Parathyroid adenoma (tissue), 2 donors: ENCODE measurements at regions not wholly inside any gene's neighbourhood (a gene's known extent, or its start where the extent isn't known, plus 50 kb on each side); places are given as distances from the start of the nearest gene placed in this dataset.

ENCODE experiments used
- H2AFZ ChIP-seq: fragments of 300-600 bp; sonication (generic); one replicate; pipeline ENCODE4 v1.7.0; 2017; ENCODE audit warnings: antibody characterized with exemption, mild to moderate bottlenecking
- H3K27ac ChIP-seq: fragments of 300-600 bp; sonication (generic); one replicate; pipeline ENCODE4 v1.7.0; 2017
- H3K27me3 ChIP-seq: fragments of 300-600 bp; sonication (generic); one replicate; pipeline ENCODE4 v1.7.0; 2017; ENCODE audit warnings: low read length; ENCODE audit not compliant: control insufficient read depth, insufficient read depth
- H3K36me3 ChIP-seq: fragments of 300-600 bp; sonication (generic); one replicate; pipeline ENCODE4 v1.7.0; 2017; ENCODE audit warnings: low read length; ENCODE audit not compliant: control insufficient read depth, insufficient read depth
- H3K4me1 ChIP-seq: fragments of 300-600 bp; sonication (generic); one replicate; pipeline ENCODE4 v1.7.0; 2017; ENCODE audit warnings: control low read depth
- H3K4me2 ChIP-seq: fragments of 300-600 bp; sonication (generic); one replicate; pipeline ENCODE4 v1.7.0; 2017; ENCODE audit warnings: low read length
- H3K4me3 ChIP-seq: fragments of 300-600 bp; sonication (generic); one replicate; pipeline ENCODE4 v1.7.0; 2017; ENCODE audit warnings: low read depth, low read length
- H3K79me2 ChIP-seq: fragments of 300-600 bp; sonication (generic); one replicate; pipeline ENCODE4 v1.7.0; 2017; ENCODE audit warnings: control low read depth
- H3K9ac ChIP-seq: fragments of 300-600 bp; sonication (generic); one replicate; pipeline ENCODE4 v1.7.0; 2017; ENCODE audit warnings: mild to moderate bottlenecking
- H3K9me3 ChIP-seq: fragments of 300-600 bp; sonication (generic); one replicate; pipeline ENCODE4 v1.7.0; 2017; ENCODE audit warnings: low read length; ENCODE audit not compliant: control insufficient read depth
- TF ChIP-seq, protein P1 (sequence below): fragments of 300-600 bp; sonication (generic); IDR thresholded peaks from one replicate; pipeline ENCODE4 v1.7.0; 2017; ENCODE audit warnings: antibody characterized with exemption, mild to moderate bottlenecking
- donor health status: primary hyperparathyroidism.

DNA sequence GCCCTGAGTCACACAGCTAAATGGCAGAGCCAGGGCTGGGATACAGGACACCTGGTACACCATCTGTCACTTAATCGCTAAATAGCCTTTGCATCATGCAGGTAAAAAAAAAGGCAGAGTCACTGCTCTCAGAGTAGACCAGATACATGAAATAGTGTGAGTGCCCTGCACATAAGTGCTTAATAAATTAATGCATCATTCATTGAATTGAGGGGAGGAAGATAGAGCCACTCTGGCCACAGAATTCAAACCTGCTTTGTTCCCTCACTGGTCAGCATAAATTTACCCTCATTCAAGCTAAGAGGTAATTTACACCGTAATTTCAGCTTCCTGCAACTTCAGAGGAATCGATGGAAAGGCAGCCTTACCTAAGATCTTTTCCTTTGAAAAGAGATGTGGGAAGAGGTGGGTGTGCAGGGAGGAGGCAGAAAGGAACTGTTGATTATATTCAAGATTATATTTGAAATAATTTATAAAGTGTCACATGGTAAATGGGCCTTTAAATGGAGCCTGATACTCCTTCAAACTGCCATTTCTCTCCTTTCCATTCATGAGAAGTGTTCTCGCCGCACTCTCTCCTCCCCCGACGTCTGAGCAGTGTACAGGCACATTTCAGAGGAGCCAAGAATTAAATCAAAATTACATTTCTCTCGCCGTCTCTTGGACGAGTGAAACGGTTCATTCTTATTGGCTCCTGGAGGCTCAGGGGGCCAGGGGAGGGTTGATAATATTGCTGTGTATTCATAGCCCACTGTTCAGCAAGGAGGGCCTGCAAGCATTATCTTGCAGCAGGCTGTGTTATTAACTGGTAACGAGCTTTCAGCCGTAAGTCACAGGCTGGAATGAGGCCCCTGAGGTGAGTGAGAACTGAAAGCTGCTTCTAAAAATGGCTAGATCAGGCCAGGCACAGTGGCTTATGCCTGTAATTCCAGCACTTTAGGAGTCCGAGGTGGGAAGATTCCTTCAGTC is 52.2 kb upstream of the HMGXB4 start:
- no peaks in the 10 kb centered on the region for H3K36me3 ChIP-seq
- no peak overlapping the region for H2AFZ ChIP-seq
- H3K4me1 ChIP-seq = no peaks in the 10 kb centered on the region
- H3K4me3 ChIP-seq = no peak overlapping the region
- H3K9ac ChIP-seq = no peak overlapping the region
- H3K27me3 ChIP-seq = no peaks in the 10 kb centered on the region
- no peak overlapping the region for H3K27ac ChIP-seq
- H3K9me3 ChIP-seq = no peaks in the 10 kb centered on the region
- no peak overlapping the region for H3K4me2 ChIP-seq
- H3K79me2 ChIP-seq = no peaks in the 10 kb centered on the region
- TF ChIP-seq, protein P1, sequence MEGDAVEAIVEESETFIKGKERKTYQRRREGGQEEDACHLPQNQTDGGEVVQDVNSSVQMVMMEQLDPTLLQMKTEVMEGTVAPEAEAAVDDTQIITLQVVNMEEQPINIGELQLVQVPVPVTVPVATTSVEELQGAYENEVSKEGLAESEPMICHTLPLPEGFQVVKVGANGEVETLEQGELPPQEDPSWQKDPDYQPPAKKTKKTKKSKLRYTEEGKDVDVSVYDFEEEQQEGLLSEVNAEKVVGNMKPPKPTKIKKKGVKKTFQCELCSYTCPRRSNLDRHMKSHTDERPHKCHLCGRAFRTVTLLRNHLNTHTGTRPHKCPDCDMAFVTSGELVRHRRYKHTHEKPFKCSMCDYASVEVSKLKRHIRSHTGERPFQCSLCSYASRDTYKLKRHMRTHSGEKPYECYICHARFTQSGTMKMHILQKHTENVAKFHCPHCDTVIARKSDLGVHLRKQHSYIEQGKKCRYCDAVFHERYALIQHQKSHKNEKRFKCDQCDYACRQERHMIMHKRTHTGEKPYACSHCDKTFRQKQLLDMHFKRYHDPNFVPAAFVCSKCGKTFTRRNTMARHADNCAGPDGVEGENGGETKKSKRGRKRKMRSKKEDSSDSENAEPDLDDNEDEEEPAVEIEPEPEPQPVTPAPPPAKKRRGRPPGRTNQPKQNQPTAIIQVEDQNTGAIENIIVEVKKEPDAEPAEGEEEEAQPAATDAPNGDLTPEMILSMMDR = no peak

DNA sequence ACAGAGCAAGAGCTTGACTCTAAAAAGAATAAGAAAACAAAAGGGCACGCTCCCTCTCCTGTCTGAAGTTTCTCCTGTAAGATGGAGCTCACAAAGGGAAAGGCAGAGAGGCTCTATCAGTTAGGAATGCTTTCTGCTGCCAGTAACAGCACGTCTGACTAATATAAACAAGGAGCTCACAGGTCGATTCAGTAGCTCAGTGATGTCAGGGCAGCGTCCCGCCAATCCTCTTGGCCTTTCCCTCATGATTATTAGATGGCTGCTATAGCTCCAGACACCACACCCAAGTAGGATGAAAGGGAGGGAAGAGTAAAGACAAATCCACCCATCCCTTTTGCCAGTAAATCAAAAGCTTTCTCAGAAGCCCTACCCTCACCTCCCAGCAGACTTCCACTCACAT is 51.3 kb upstream of the HMGXB4 start:
- Histone ChIP-seq H3K9me3 (no peaks in the 10 kb centered on the region), H3K79me2 (no peaks in the 10 kb centered on the region), H3K4me3 (no peak overlapping the region), H2AFZ (no peak overlapping the region), H3K9ac (no peak overlapping the region), H3K27me3 (no peaks in the 10 kb centered on the region), H3K27ac (no peak overlapping the region), H3K4me1 (no peaks in the 10 kb centered on the region), H3K36me3 (no peaks in the 10 kb centered on the region), H3K4me2 (no peak overlapping the region)
- TF ChIP-seq, protein P1 = no peak

DNA sequence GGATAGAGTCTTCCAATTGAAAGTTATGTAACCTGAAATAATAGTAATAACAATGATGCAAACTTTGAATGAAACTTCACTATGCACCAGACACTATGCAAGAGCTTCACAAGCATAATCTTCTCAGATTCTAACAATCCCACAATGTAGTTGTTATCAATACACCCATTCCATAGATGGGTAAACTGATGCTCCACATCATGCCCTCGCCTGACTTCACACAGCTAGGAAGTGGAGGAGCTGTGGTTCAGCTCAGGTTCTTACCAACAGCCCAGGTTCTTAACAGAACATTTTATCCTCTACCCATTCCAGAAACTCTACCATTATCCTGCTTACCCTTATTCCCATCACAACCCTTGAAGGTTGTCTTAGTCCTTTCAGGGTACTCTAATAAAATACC is 50.4 kb upstream of the HMGXB4 start:
- Histone ChIP-seq H3K27me3 (no peaks in the 10 kb centered on the region), H3K27ac (no peak overlapping the region), H3K36me3 (no peaks in the 10 kb centered on the region), H3K79me2 (no peaks in the 10 kb centered on the region), H3K4me3 (no peak overlapping the region), H3K9ac (no peak overlapping the region), H3K4me1 (no peaks in the 10 kb centered on the region), H3K4me2 (no peak overlapping the region), H3K9me3 (no peaks in the 10 kb centered on the region), H2AFZ (no peak overlapping the region)
- TF ChIP-seq, protein P1 = no peak
